ENCODE measurements at regions not wholly inside any gene's neighbourhood (a gene's known extent, or its start where the extent isn't known, plus 50 kb on each side); places are given as distances from the start of the nearest gene placed in this dataset.
"Not testable (repeated sequence)": the region's sequence is repeated elsewhere in the genome, so short reads cannot be mapped to it uniquely, and the experiment has no call there.

DNA sequence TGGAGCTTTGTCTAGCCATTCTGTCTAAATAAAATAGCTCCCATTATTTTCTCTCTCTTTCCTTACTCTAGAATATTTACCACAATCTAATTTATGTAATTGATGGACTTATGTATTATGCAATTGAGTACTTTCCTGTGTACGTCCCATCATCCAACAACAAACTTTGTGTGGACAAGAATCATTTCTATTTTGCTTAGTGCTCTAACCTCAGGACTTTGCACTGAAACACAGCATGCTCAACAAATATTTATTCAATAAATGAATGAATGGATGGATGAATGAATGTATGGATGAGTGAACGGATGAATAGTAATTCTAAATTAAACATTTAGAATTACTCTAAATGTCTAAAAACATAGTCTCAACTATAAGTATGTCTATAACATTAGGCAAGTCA, 115.2 kb upstream of the RORA start:
- no peaks in the 10 kb centered on the region for H3K36me3 Mint-ChIP-seq (ENCODE audit: insufficient read depth)
- H3K27ac Mint-ChIP-seq (ENCODE audit: low read depth): no peak overlapping the region
- ATAC-seq (replicated peaks; ENCODE audit: extremely low read depth, poor library complexity, severe bottlenecking) (no peak), DNase-seq (ENCODE audit: low spot score in 2 of 2) (no peak)
- H3K4me3 Mint-ChIP-seq: no peak overlapping the region
- H3K4me1 Mint-ChIP-seq: no peaks in the 10 kb centered on the region
- peaks cover 54% of the 10 kb centered on the region for H3K27me3 Mint-ChIP-seq
- no peaks in the 10 kb centered on the region for H3K9me3 Mint-ChIP-seq

DNA sequence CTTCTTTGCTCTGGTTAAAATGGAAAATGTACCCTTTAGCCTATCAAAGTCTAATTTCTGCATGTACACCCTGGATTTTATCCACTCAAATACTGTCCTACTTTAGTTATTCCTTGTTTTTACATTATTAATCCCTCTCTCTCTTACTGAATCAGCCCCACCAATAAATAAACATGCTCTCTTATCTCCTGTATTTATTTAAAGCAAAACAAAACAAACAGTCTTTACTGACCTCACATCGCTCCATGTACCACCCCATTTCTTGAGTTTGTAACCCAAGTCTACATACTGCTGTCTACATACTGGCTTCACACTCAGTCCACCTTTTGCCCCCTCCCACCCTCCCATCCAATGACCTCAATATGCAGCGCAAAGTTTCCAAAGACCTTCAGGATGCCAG, 113.3 kb upstream of the RORA start:
- no peaks in the 10 kb centered on the region for H3K9me3 Mint-ChIP-seq

DNA sequence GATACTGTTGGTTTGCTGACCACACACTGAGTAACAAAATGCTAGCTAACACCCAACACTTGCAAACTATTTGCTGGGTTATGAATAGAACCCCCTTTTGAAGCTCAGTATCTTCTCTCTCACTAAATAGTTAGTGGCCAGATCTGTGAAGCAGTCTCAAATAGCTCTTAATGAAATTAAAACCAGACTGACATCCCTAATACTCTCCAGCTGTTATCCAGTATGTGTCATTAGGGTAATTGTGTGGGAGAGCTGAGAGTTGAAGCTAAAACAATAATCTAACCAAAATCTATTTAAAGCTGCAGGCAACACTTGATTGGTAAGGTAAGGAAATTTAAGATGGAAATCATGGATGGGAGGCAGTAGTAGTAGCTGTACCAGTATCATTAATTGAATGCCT, 110.4 kb upstream of the RORA start:
- H3K27me3 Mint-ChIP-seq: peaks cover 68% of the 10 kb centered on the region
- no peaks in the 10 kb centered on the region for H3K9me3 Mint-ChIP-seq
- ATAC-seq (replicated peaks; ENCODE audit: extremely low read depth, poor library complexity, severe bottlenecking): no peak
- H3K36me3 Mint-ChIP-seq (ENCODE audit: insufficient read depth): no peaks in the 10 kb centered on the region
- H3K4me3 Mint-ChIP-seq: no peak overlapping the region
- no peaks in the 10 kb centered on the region for H3K4me1 Mint-ChIP-seq
- no peak for DNase-seq (ENCODE audit: low spot score in 2 of 2)
- H3K27ac Mint-ChIP-seq (ENCODE audit: low read depth): no peak overlapping the region

More for the DNA sequence above, 113.3 kb upstream of the RORA start:
- Mint-ChIP-seq H3K4me1 (no peaks in the 10 kb centered on the region), H3K27me3 (peaks cover 63% of the 10 kb centered on the region), H3K27ac (ENCODE audit: low read depth) (no peak overlapping the region), H3K36me3 (ENCODE audit: insufficient read depth) (no peaks in the 10 kb centered on the region), H3K4me3 (no peak overlapping the region)
- DNase-seq (ENCODE audit: low spot score in 2 of 2): no peak
- ATAC-seq (replicated peaks; ENCODE audit: extremely low read depth, poor library complexity, severe bottlenecking): no peak

DNA sequence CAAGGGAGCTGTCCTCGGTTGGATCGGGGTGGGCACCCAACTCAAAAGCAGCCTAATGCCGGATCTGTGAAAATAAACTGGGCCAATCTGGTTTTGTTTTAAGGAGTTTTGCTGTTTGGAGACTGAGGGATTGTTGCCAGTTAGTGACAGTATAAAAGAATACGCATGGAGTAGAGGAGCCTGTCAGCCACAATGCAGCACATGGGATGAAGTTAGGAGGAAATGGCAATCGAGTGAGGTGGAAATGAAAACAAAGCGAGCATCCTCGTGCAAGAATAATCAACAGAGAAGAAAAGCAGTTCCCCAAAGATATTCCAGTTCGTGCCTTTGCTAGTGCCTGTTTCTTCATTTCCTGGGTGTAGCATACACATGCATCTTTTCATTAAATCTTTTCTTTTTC, 108.4 kb upstream of the RORA start:
- no peak overlapping the region for H3K4me3 Mint-ChIP-seq
- H3K27me3 Mint-ChIP-seq: peaks cover 68% of the 10 kb centered on the region
- DNase-seq (ENCODE audit: low spot score in 2 of 2): no peak
- ATAC-seq (replicated peaks; ENCODE audit: extremely low read depth, poor library complexity, severe bottlenecking): no peak
- H3K9me3 Mint-ChIP-seq: no peaks in the 10 kb centered on the region
- H3K4me1 Mint-ChIP-seq: no peaks in the 10 kb centered on the region
- H3K27ac Mint-ChIP-seq (ENCODE audit: low read depth): no peak overlapping the region
- no peaks in the 10 kb centered on the region for H3K36me3 Mint-ChIP-seq (ENCODE audit: insufficient read depth)

DNA sequence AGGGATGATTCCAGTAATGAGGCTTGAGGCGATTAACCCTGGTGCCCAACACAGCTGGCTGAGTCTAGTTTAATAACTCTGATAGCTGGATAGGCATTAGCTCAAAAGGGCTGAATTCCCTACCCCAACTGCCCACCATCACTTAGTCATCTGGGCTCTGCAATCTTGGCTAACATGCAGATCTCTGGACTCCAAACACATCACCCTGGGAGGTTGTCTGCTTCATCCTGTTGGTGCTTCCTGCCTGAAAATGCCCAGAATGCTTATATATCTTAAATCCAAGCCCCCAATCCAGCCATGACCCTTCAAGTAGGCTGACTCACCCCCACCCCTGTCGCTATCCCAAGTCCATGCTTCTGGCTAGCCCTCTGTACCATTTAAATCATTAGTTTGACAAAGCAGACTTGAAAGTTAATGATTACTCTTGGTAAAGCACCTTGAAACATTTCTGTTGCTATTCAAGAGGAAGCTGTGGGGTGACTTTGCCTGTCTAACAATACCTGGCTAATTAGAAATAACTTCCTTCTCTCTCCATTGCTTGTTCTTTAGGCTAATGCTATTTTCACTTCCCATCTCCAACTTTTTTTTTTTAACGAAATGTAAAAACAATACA, 107.0 kb upstream of the RORA start:
- Mint-ChIP-seq H3K27me3 (peaks cover 72% of the 10 kb centered on the region), H3K27ac (ENCODE audit: low read depth) (no peak overlapping the region), H3K9me3 (no peaks in the 10 kb centered on the region), H3K4me3 (no peak overlapping the region), H3K36me3 (ENCODE audit: insufficient read depth) (no peaks in the 10 kb centered on the region), H3K4me1 (no peaks in the 10 kb centered on the region)
- DNase-seq (ENCODE audit: low spot score in 2 of 2) (no peak), ATAC-seq (replicated peaks; ENCODE audit: extremely low read depth, poor library complexity, severe bottlenecking) (no peak)

DNA sequence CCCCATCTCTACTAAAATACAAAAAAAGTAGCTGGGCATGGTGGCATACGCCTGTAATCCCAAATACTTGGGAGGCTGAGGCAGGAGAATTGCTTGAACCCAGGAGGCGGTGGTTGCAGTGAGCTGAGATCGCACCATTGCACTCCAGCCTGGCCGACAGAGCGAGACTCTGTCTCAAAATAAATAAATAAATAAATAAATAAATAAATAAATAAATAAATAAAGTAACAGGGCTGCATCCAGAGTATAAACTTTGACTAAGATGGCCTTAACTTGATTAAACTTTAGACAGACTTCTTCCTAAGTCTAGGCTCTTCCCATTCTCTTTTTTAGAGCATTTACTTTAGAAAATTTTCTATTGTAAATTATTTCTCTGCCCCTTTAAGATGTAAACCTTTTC, 105.6 kb upstream of the RORA start:
- H3K36me3 Mint-ChIP-seq (ENCODE audit: insufficient read depth); H3K4me1 Mint-ChIP-seq; ATAC-seq (replicated peaks; ENCODE audit: extremely low read depth, poor library complexity, severe bottlenecking); H3K4me3 Mint-ChIP-seq; H3K9me3 Mint-ChIP-seq; H3K27ac Mint-ChIP-seq (ENCODE audit: low read depth); DNase-seq (ENCODE audit: low spot score in 2 of 2): not testable (repeated sequence)
- peaks cover 66% of the 10 kb centered on the region for H3K27me3 Mint-ChIP-seq

DNA sequence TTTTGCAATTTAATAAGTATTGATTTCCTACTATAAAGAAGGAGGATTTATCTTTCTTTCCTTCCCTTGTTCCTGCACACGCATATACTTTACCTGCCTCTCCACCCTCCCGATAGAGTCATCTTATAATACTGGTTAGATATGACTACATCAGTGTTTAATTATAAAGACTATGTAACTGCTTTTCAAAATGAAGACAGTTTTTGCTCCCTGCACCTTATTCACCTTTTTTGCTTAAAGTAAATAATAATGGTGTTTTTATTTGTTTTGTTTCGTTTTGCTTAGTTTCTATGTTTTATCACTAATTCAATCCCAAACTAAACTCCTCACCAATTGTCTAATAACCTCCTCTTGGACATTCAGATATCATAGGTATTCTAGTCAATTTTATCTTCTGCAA, 101.9 kb upstream of the RORA start:
- no peaks in the 10 kb centered on the region for H3K4me1 Mint-ChIP-seq
- no peak for DNase-seq (ENCODE audit: low spot score in 2 of 2)
- H3K27ac Mint-ChIP-seq (ENCODE audit: low read depth): no peak overlapping the region
- no peak overlapping the region for H3K4me3 Mint-ChIP-seq
- no peaks in the 10 kb centered on the region for H3K36me3 Mint-ChIP-seq (ENCODE audit: insufficient read depth)
- ATAC-seq (replicated peaks; ENCODE audit: extremely low read depth, poor library complexity, severe bottlenecking): no peak
- H3K9me3 Mint-ChIP-seq: no peaks in the 10 kb centered on the region
- H3K27me3 Mint-ChIP-seq: peaks cover 53% of the 10 kb centered on the region

DNA sequence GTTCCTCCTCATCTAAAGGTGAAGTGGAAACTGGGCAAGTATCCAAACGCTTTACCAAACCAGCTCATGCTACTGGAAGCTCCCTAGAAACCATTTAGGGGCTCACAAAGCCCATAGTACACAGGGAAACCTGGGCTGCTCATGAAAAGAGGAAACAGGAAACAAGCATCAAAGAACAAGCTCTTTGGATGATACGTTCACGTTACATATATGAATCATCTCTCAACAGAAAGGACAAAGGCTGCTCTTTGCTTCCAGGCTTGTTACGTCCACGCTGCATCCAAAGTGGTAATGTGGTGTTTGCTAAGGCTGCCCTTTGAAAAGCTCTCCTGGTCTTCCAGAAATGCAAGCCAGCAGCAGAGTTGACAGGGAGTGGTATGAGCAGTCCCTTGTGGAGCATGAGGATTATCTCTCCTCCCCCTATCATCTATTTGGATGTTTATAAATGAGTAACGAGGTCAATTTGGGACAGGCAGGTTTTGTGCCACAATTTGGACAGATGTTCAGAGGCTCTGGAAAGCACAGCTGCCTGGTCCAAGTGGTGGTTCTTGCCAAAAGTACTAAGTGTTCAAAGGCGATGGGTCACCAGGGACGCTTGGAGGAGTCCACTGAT, 98.0 kb upstream of the RORA start:
- no peaks in the 10 kb centered on the region for H3K36me3 Mint-ChIP-seq (ENCODE audit: insufficient read depth)
- no peak overlapping the region for H3K4me3 Mint-ChIP-seq
- ATAC-seq (replicated peaks; ENCODE audit: extremely low read depth, poor library complexity, severe bottlenecking) (no peak), DNase-seq (ENCODE audit: low spot score in 2 of 2) (no peak)
- H3K4me1 Mint-ChIP-seq: no peaks in the 10 kb centered on the region
- H3K27ac Mint-ChIP-seq (ENCODE audit: low read depth): no peak overlapping the region
- peaks cover 42% of the 10 kb centered on the region for H3K27me3 Mint-ChIP-seq
- no peaks in the 10 kb centered on the region for H3K9me3 Mint-ChIP-seq

DNA sequence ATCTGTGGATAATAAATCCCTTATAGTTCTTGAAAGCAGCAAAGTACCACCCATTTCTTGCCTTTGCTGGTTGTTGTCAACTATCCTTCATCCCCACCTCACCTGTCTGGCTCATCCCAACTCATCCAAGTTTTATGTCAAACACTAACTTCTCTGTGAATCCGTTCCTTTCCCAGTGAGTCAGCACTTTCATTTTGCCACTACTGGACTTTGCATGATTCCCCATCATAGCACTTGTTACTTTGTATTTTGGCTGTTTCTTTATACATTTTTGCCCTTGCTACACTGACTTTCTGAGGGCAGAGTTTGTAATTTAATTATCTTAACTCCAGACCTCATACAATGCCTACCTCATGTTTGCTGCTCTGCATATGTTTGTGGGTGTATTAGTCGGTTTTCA, 90.8 kb upstream of the RORA start:
- Mint-ChIP-seq H3K27ac (ENCODE audit: low read depth) (no peak overlapping the region), H3K27me3 (peaks cover 65% of the 10 kb centered on the region), H3K4me3 (no peak overlapping the region), H3K9me3 (no peaks in the 10 kb centered on the region), H3K4me1 (no peaks in the 10 kb centered on the region), H3K36me3 (ENCODE audit: insufficient read depth) (no peaks in the 10 kb centered on the region)
- DNase-seq (ENCODE audit: low spot score in 2 of 2) (no peak), ATAC-seq (replicated peaks; ENCODE audit: extremely low read depth, poor library complexity, severe bottlenecking) (no peak)

DNA sequence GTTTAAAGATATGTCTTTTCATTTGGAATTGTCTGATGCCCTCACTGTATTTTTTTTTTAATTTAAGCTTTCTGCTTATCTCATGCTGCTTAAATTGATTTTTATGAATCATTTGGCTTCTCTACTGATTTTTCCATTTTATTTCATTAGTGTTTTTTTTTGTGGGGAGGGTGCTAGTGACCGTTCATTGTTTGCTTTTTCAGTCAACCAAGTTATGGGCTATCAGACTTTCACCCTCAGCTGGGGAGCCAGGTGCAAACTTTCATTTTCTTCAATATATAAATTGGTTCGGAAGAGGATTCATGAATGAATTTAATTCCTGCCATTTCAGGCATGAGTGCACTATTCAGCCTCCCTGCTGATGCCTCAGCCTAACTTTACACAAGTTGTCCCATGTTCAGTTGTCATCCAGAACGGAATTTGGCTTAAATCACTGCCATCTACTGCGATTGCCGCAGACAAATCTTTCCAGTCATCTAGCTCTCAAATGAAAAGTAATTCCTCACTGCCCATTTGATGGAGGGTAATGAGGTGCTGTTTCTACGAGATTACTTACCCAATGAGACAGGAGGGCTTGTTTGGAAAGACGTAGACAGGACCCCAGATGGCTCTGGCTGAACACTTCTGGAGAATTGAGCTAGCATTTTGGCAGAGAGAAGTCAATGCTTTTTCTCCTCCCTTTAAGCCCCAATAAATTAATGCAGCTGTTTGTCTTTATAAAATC, 89.9 kb upstream of the RORA start:
- no peaks in the 10 kb centered on the region for H3K9me3 Mint-ChIP-seq
- no peak overlapping the region for H3K4me3 Mint-ChIP-seq
- H3K4me1 Mint-ChIP-seq: no peaks in the 10 kb centered on the region
- ATAC-seq (replicated peaks; ENCODE audit: extremely low read depth, poor library complexity, severe bottlenecking) (no peak), DNase-seq (ENCODE audit: low spot score in 2 of 2) (no peak)
- H3K27me3 Mint-ChIP-seq: peaks cover 56% of the 10 kb centered on the region
- no peaks in the 10 kb centered on the region for H3K36me3 Mint-ChIP-seq (ENCODE audit: insufficient read depth)
- no peak overlapping the region for H3K27ac Mint-ChIP-seq (ENCODE audit: low read depth)

DNA sequence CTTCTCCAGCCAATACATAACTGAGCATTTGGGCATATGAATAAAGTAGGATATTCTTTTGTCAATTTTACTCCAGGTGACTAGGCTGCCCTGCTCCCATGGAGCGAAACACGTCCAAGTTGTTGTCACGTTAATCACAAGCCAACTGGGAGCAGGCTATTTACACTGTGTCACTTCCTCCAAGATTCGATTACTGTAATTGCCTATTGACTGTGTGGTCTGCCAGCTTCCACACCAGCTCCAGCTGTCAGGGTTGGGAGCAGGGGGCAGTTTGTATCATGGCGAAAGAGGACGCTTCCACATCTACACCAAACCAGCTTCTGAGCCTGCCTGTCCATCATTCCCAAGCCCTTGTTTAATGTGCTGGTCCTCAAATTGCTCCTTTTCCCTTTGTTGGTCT, 89.2 kb upstream of the RORA start:
- DNase-seq (ENCODE audit: low spot score in 2 of 2) (no peak), ATAC-seq (replicated peaks; ENCODE audit: extremely low read depth, poor library complexity, severe bottlenecking) (no peak)
- Mint-ChIP-seq H3K9me3 (no peaks in the 10 kb centered on the region), H3K27me3 (peaks cover 54% of the 10 kb centered on the region), H3K4me1 (no peaks in the 10 kb centered on the region), H3K4me3 (no peak overlapping the region), H3K27ac (ENCODE audit: low read depth) (no peak overlapping the region), H3K36me3 (ENCODE audit: insufficient read depth) (no peaks in the 10 kb centered on the region)

DNA sequence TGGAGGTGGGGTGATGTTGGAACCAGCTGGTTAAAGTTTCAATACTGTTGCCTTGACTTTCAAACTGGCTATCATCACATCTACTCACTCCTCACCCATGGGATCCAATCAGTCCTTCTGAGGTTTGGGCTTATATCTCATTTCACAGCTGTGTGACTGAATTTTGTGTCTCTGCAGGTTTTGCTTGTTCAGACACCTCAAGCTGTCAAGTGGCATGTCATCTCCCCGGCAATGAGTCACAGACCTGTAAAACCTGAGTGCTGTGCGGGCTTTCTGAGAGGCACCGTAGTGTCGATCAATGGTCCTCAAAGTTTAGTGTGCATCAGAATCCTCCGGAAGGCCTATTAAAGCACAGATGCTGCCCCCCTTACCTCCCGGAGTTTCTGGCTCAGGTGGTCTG, 86.4 kb upstream of the RORA start:
- H3K27ac Mint-ChIP-seq (ENCODE audit: low read depth): no peak overlapping the region
- DNase-seq (ENCODE audit: low spot score in 2 of 2) (no peak), ATAC-seq (replicated peaks; ENCODE audit: extremely low read depth, poor library complexity, severe bottlenecking) (no peak)
- H3K9me3 Mint-ChIP-seq: no peaks in the 10 kb centered on the region
- H3K27me3 Mint-ChIP-seq: peaks cover 56% of the 10 kb centered on the region
- no peaks in the 10 kb centered on the region for H3K36me3 Mint-ChIP-seq (ENCODE audit: insufficient read depth)
- no peaks in the 10 kb centered on the region for H3K4me1 Mint-ChIP-seq
- H3K4me3 Mint-ChIP-seq: no peak overlapping the region

DNA sequence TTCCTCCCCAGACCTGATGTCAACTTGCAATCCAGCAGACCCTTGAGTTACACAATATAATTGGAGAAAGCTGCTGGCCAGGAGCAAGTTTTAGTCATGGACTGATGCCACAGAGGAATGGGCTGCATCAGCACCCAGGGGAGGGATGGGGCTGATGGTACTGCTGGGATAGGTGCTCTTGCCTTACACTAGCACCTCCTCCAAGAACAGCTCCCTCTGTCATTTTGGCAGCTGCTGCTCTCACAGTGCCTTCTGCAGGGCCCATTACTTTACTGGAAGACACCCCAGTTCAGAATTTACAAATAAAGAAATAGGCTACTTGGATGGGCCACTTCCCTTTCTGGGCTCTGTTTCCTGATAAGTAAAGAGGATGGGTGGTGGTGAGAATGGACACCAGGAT, 85.3 kb upstream of the RORA start:
- no peaks in the 10 kb centered on the region for H3K4me1 Mint-ChIP-seq
- peaks cover 54% of the 10 kb centered on the region for H3K27me3 Mint-ChIP-seq
- no peak overlapping the region for H3K27ac Mint-ChIP-seq (ENCODE audit: low read depth)
- DNase-seq (ENCODE audit: low spot score in 2 of 2): no peak
- H3K4me3 Mint-ChIP-seq: no peak overlapping the region
- no peaks in the 10 kb centered on the region for H3K9me3 Mint-ChIP-seq
- no peak for ATAC-seq (replicated peaks; ENCODE audit: extremely low read depth, poor library complexity, severe bottlenecking)
- H3K36me3 Mint-ChIP-seq (ENCODE audit: insufficient read depth): peaks cover 1% of the 10 kb centered on the region

All from central memory CD8-positive, alpha-beta T cell (primary cell).